Prostate gland (tissue), 2 donors: ENCODE measurements at regions not wholly inside any gene's neighbourhood (a gene's known extent, or its start where the extent isn't known, plus 50 kb on each side); places are given as distances from the start of the nearest gene placed in this dataset.

Experiments
- CTCF ChIP-seq, 4 experiments: fragments of 200-600 bp in 2 of 4; fragments of 450-650 bp in 2 of 4; sonication (generic) in 2 of 4; IDR thresholded peaks; 1 replicate in 3 of 4; 2 replicates in 1 of 4; pipeline ENCODE4 v1.5.1; 2016 to 2019; ENCODE audit warnings: antibody characterized with exemption in 4 of 4, mild to moderate bottlenecking in 2 of 4, moderate library complexity in 2 of 4
- POLR2AphosphoS5 ChIP-seq: sonication (generic); formaldehyde crosslinking; IDR thresholded peaks from one replicate; pipeline ENCODE4 v1.6.1; 2017; ENCODE audit warnings: antibody characterized with exemption

GRCh38 chr1:186530109-186530508, 69.2 kb upstream of the PDC start:
- TF ChIP-seq POLR2AphosphoS5 (no peak), CTCF (IDR thresholded peaks at IDR 0.05) (no peak)
